ENCODE measurements at regions not wholly inside any gene's neighbourhood (a gene's known extent, or its start where the extent isn't known, plus 50 kb on each side); places are given as distances from the start of the nearest gene placed in this dataset.

DNA sequence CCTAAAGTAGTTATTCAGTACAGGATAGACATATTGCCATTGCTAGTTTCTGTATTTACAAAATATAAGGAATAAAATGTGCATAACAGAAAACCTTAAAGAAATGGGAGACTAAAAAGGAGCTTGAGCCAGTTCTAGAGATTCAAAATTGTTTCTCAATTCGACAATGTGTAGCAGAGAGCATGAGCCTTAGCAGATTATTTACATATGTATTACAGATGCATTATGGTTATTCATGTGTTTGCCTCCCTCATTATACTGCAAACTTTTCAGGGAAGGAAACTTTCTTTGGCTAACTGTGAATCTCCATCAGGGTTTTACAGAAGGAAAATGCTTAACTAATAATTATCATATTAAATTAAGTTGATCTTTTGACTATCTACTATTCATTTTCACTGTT is 854.4 kb upstream of the SLC39A10 start:
- TF ChIP-seq POLR2A (IDR thresholded peaks at IDR 0.05; ENCODE audit: low read depth, low read length) (no peak), TAF1 (IDR thresholded peaks at IDR 0.05; ENCODE audit: borderline replicate concordance, low read depth, low read length) (no peak), POLR2AphosphoS5 (IDR thresholded peaks at IDR 0.05; ENCODE audit: low read depth, low read length) (no peak)

All from GM12892 (cell line).